KMS-11 (cell line): ENCODE measurements at regions not wholly inside any gene's neighbourhood (a gene's known extent, or its start where the extent isn't known, plus 50 kb on each side); places are given as distances from the start of the nearest gene placed in this dataset.

Experiments used
- H2AFZ ChIP-seq: fragments of 200-600 bp; sonication (generic); 2 replicates; pipeline ENCODE4 v1.6.1; 2016; ENCODE audit warnings: antibody characterized with exemption, mixed run types, low read depth
- H3K27ac ChIP-seq: fragments of 200-600 bp; sonication (generic); 2 replicates; pipeline ENCODE4 v1.6.1; 2016; ENCODE audit warnings: mild to moderate bottlenecking, mixed run types
- H3K27me3 ChIP-seq: fragments of 200-600 bp; sonication (generic); 2 replicates; pipeline ENCODE4 v1.6.1; 2017; ENCODE audit warnings: mild to moderate bottlenecking, low read depth, mixed run types, moderate library complexity; ENCODE audit not compliant: insufficient read depth
- H3K36me3 ChIP-seq: fragments of 200-600 bp; sonication (generic); 2 replicates; pipeline ENCODE4 v1.6.1; 2017; ENCODE audit warnings: mild to moderate bottlenecking, mixed run types; ENCODE audit not compliant: insufficient read depth
- H3K4me1 ChIP-seq: fragments of 200-600 bp; sonication (generic); 2 replicates; pipeline ENCODE4 v1.6.1; 2016; ENCODE audit warnings: mild to moderate bottlenecking, low read depth, mixed run types; ENCODE audit not compliant: poor library complexity, severe bottlenecking
- H3K4me2 ChIP-seq: fragments of 200-600 bp; sonication (generic); 2 replicates; pipeline ENCODE4 v1.7.0; 2016; ENCODE audit warnings: mild to moderate bottlenecking, mixed run types
- H3K4me3 ChIP-seq: fragments of 200-600 bp; sonication (generic); IDR thresholded peaks from 2 replicates; pipeline ENCODE4 v1.6.1; 2017; ENCODE audit warnings: low read depth, low read length, mixed read lengths; ENCODE audit not compliant: insufficient read depth
- H3K79me2 ChIP-seq: fragments of 200-600 bp; sonication (generic); 2 replicates; pipeline ENCODE4 v1.6.1; 2016; ENCODE audit warnings: low read depth, mixed run types; ENCODE audit not compliant: insufficient read depth
- H3K9ac ChIP-seq: fragments of 200-600 bp; sonication (generic); 2 replicates; pipeline ENCODE4 v1.6.1; 2016; ENCODE audit warnings: mild to moderate bottlenecking, mixed run types
- H4K20me1 ChIP-seq: fragments of 200-600 bp; sonication (generic); 2 replicates; pipeline ENCODE4 v1.6.1; 2016; ENCODE audit warnings: mild to moderate bottlenecking, mixed run types; ENCODE audit not compliant: insufficient read depth
- TF ChIP-seq, protein P1 (sequence below): fragments of 200-600 bp; sonication (generic); conservative IDR thresholded peaks from 2 replicates; pipeline ENCODE4 v1.6.1; 2017; ENCODE audit warnings: low read depth, mild to moderate bottlenecking, antibody characterized with exemption, low read length, moderate library complexity, mixed read lengths

DNA sequence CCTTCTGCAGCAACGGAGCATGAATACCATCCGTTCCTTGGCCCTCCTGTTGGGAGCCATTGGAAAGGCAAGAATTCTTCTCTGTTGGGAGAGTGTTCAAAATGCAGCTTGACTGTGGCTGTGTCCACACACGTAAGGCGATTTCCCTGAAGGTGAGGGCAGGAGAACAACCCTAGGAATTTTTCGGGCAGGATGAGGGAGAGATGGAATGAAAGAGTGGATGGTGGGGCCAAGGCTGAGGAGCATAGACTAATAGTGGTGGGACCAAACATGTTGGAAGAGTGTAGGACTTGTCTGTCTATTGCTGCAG is 924.9 kb downstream of the TBC1D22A start:
- H4K20me1 ChIP-seq, result no peaks in the 10 kb centered on the region
- no peaks in the 10 kb centered on the region for H3K36me3 ChIP-seq
- no peak overlapping the region for H3K27ac ChIP-seq
- TF ChIP-seq, protein P1, sequence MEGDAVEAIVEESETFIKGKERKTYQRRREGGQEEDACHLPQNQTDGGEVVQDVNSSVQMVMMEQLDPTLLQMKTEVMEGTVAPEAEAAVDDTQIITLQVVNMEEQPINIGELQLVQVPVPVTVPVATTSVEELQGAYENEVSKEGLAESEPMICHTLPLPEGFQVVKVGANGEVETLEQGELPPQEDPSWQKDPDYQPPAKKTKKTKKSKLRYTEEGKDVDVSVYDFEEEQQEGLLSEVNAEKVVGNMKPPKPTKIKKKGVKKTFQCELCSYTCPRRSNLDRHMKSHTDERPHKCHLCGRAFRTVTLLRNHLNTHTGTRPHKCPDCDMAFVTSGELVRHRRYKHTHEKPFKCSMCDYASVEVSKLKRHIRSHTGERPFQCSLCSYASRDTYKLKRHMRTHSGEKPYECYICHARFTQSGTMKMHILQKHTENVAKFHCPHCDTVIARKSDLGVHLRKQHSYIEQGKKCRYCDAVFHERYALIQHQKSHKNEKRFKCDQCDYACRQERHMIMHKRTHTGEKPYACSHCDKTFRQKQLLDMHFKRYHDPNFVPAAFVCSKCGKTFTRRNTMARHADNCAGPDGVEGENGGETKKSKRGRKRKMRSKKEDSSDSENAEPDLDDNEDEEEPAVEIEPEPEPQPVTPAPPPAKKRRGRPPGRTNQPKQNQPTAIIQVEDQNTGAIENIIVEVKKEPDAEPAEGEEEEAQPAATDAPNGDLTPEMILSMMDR, result no peak
- no peak overlapping the region for H2AFZ ChIP-seq
- no peaks in the 10 kb centered on the region for H3K79me2 ChIP-seq
- H3K4me2 ChIP-seq, result no peak overlapping the region
- no peaks in the 10 kb centered on the region for H3K4me1 ChIP-seq
- no peak overlapping the region for H3K9ac ChIP-seq
- H3K27me3 ChIP-seq, result no peaks in the 10 kb centered on the region
- H3K4me3 ChIP-seq, result no peak overlapping the region

- TF ChIP-seq, protein P1, result no peak
- H3K36me3 ChIP-seq, result no peaks in the 10 kb centered on the region
- H3K4me1 ChIP-seq, result no peaks in the 10 kb centered on the region
- no peak overlapping the region for H3K27ac ChIP-seq
- no peak overlapping the region for H2AFZ ChIP-seq
- H3K27me3 ChIP-seq, result no peaks in the 10 kb centered on the region
- H4K20me1 ChIP-seq, result no peaks in the 10 kb centered on the region
- no peaks in the 10 kb centered on the region for H3K79me2 ChIP-seq
- H3K9ac ChIP-seq, result no peak overlapping the region
- no peak overlapping the region for H3K4me3 ChIP-seq
- H3K4me2 ChIP-seq, result no peak overlapping the region
Observed at GRCh38 chr22:47686594-47687345, 924.3 kb downstream of the TBC1D22A start.

- H3K4me3 ChIP-seq, result no peak overlapping the region
Observed at GRCh38 chr22:47681411-47682165, 919.1 kb downstream of the TBC1D22A start.

DNA sequence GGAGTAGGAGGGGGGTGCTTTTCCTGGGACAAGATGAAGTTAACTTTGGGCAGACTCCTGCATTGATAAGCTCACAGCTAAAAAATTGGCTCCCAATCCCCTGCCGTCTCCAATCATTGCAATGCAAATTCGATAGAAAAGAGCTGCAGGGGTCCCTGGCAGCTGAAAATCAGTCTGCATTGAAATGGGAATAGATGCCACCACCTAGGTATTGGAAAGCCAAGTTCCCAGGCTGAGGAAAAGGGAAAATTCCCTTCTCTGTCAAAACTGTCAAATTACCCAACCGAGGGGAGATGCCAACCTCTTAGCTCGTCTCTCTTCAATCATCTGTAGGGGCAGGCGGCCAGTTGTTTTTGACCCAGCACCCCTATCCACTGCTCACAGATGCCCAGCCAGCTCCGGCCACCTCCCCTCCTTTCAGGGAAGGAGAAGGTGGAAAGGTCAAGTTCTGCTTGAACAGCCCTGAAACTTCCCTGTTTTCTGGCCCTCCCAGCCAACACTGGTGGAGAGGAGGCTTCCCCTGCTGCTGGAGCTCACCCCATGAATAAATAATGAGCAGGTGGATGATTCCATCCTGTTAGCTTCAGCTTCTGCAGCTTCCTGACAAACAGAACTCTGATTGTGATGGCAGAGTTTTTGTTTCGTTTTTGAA is 916.3 kb downstream of the TBC1D22A start:
- Histone ChIP-seq H3K9ac (no peak overlapping the region), H3K4me3 (no peak overlapping the region), H3K27ac (no peak overlapping the region)

More at GRCh38 chr22:47681411-47682165, 919.1 kb downstream of the TBC1D22A start:
- Histone ChIP-seq H3K79me2 (no peaks in the 10 kb centered on the region), H3K9ac (no peak overlapping the region), H3K4me1 (no peaks in the 10 kb centered on the region), H2AFZ (no peak overlapping the region), H4K20me1 (no peaks in the 10 kb centered on the region), H3K4me2 (no peak overlapping the region), H3K27ac (no peak overlapping the region), H3K27me3 (no peaks in the 10 kb centered on the region), H3K36me3 (no peaks in the 10 kb centered on the region)
- TF ChIP-seq, protein P1, result no peak

More for the DNA sequence above, 916.3 kb downstream of the TBC1D22A start:
- Histone ChIP-seq H3K36me3 (no peaks in the 10 kb centered on the region), H3K4me1 (no peaks in the 10 kb centered on the region), H3K27me3 (no peaks in the 10 kb centered on the region), H3K79me2 (no peaks in the 10 kb centered on the region), H4K20me1 (no peaks in the 10 kb centered on the region), H3K4me2 (no peak overlapping the region), H2AFZ (no peak overlapping the region)
- TF ChIP-seq, protein P1, result no peak
